HG03039 (cell line): ENCODE measurements at regions not wholly inside any gene's neighbourhood (a gene's known extent, or its start where the extent isn't known, plus 50 kb on each side); places are given as distances from the start of the nearest gene placed in this dataset.
"Not testable (repeated sequence)": the region's sequence is repeated elsewhere in the genome, so short reads cannot be mapped to it uniquely, and the experiment has no call there.

Experiments
- ATAC-seq: cut with Tn5 transposase; IDR thresholded peaks from one replicate; pipeline ENCODE4 v1.9.1; 2021; ENCODE audit warnings: mild to moderate bottlenecking, moderate library complexity; ENCODE audit not compliant: unreplicated experiment

DNA sequence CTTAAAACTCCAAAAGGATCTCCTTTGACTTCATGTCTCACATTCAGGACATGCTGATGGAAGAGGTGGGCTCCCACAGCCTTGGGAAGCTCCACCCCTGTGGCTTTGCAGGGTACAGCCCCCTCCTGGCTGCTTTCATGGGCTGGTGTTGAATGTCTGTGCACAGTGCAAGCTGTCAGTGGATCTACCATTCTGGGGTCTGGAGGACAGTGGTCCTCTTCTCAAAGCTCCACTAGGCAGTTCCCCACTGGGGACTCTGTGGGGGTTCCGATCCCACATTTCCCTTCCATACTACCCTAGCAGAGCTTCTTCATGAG is 150.2 kb upstream of the FBXL17 start:
- not testable (repeated sequence) for ATAC-seq

DNA sequence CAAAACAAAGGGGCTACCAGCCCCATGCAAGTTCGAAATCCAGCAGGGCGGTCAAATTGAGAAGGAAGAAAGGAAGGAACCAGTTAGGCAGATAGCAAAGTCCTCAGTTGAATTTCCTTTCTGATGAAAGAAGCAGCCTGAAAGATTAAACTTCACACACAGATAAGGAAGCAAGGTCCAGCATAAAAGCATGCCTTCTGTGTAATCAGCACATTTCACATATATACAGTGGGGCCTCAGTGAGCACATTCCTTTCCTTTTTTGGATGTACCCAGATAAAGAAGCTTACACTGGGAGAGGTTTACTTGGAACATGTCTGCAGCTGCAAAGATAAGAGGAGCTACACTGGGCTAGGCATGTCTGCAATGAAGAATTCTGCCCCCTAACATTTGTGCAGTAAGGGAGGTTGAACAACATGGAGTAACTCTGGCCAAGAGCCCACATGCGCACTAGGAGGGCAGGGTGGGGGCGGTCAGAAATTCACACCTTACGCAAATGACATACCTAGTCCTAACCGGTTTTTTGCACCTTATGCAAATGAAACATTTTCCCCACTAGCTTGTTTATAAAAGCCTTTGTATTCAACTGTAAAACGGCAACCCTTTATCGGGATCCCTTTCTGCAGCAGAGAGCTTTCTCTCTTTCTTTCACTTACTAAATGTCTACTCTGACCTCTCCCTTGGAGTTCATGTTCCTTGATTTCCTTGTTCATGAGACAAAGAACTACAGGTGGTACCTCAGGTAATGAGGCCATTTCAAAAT is 149.7 kb upstream of the FBXL17 start:
- no peak for ATAC-seq

DNA sequence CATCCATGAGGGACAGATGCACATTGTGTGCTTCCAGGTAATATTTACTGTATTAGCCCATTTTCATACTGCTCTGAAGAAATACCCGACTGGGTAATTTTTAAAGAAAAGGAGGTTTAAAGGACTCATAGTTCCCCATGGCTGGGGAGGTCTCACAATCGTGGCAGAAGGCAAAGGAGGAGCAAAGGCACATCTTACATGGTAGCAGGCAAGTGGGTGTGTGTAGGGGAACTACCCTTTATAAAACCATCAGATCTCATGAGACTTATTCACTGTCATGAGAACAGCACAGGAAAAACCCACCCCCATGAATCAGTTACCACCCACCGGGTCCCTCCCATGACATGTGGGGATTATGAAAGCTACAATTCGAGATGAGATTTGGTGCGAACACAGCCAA is 148.8 kb upstream of the FBXL17 start:
- ATAC-seq, result no peak

DNA sequence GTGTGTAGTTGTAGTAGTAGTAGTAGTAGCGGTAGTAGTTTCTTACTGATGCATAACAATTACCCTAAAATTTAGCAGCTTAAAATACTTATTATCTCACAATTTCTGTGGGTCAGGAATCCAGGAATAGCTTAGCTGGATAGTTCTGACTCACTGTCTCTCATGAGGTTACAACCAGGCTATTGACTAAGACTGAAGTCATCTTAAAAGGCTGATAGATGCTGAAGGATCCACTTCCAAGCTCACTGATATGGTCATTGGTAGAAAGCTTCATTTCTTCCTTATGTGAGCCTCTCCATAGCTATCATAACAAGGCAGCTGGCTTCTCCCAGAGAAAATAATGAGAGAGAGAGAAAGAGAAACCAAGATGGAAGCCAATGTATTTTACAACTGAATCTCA is 147.5 kb upstream of the FBXL17 start:
- ATAC-seq, result no peak

DNA sequence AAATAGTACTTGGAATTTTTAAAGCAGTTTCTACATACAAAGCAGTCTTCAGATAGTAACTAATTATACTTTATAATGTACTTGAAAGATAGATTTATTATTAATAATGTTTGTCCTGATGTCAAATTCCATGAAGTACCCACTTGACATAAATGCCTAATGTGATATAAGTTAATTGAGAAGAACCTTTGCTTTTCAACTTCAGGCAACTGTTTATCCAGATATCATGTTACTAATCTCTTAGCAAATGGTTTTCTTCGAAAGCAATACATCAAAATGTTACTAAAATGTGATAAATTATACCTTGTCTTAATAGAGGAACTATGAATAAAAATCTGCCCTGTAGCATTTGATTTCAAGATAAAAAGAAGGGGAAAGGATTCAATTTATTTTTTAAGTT is 146.8 kb upstream of the FBXL17 start:
- ATAC-seq, result no peak

DNA sequence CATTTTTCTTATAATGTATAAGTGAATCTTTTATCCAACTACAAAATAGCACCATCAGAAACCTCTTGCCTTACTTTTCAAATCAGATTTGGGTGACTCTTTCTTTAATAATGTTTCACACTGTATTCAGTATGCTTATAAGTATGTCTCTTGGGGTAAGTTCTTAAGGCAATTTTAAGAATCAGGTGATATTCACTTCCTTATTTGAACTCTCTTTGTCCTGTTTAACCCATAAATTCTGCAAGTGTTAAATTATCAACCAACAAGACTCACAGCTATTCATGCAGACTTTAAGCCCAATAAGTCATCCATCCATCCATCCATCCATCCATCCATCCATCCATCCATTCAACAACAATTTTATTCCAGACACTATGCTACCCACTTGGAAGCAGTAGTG is 142.7 kb upstream of the FBXL17 start:
- no peak for ATAC-seq

DNA sequence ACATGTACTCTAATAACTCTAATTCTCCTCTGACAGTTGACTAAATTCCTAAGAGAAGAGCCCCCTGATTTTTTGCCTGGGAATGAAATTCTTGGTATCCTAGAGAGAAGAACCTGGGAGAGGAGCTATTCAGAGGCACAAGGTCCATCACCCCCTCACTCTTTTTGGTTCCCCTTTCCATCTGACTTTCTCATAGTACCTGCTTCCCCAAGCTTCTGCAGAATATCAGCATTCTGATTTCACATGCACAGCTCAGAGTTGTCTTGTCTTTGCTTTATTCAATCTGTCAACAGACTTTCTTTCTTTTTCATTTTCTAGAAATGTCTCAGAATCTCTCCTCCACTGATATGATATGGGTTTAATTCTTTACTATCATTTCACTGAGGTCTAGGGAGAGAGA is 141.5 kb upstream of the FBXL17 start:
- peak; percentile 29 for ATAC-seq

DNA sequence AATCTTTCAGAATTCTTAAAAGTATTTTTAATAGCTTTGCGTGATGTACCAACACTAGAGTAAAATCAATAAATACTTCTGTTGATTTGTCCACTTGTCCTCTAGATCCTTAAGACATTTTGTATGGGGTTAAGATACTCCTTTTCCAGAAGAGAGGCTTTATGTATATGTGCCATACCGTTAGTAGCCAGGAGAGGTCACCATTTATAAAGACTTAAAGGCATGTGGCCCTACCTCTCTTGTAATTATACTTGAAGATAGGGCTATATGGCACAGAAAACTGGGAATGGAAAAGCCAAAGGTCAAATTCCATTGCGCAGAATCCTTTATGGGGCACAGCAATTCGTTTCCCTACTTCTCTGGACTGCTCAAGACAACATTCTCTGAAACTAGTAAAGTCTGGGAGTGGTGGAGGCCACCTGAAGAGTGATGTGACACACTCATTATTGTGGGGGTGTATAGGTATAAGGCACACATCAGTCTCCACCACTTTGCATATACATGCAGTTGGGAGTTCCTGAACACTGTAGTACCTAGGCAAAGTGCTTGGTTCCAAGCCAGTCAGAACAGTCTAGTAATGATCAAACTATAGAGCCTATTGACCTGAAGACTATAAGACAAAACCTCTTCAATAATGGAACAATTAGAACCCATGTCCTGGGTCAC is 140.1 kb upstream of the FBXL17 start:
- peak; percentile 42 for ATAC-seq

DNA sequence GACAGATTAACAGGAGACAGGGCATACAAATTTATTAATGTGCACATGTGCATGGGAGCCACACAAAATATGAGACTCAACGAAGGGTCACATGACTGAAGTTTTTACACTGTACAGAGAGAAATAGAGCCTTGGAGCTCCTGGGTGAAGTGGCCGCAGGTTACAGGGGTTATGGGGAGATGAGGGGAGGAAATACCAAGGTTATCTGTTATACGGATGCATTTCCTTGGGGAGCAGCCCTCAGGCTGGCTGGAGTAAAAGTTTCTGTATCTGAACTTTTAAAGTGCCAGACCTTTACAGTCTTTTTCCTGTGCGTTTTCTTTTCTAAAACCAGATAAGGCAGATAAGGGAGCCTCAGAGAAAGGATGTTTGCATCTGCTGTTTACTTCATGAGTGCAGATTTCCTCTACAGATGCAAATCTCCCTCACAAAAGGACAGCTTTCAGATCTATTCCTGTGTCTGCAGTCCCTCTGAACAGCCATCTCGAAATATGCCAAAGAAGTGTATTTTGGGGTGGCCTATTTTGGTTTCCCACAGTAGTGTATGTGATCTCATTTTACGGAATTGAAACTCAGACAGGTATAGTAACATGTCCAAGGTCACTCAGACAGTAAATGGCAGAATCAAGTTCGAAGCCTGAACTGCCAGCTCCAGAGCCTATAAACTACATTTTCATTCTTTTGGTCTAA is 139.3 kb upstream of the FBXL17 start:
- ATAC-seq, result peak; percentile 79

DNA sequence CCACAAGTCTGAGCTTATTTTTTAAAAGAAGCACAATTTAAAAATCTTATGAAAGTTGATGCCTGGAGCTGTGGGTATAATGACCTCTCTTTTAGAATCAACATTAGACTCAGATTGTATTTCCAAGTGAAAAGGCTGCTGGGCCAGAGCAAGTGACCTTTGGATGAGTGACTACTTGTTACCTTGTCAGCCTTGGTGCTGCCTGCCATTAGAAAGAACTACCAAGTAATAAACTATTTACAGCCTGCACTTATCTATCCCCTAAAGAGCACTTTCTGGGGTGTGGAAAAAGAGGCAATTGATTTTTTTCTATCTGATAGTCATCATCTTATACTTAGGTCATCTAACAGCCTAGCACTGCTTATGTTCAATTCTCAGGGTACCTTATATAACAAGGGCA is 134.9 kb upstream of the FBXL17 start:
- no peak for ATAC-seq

DNA sequence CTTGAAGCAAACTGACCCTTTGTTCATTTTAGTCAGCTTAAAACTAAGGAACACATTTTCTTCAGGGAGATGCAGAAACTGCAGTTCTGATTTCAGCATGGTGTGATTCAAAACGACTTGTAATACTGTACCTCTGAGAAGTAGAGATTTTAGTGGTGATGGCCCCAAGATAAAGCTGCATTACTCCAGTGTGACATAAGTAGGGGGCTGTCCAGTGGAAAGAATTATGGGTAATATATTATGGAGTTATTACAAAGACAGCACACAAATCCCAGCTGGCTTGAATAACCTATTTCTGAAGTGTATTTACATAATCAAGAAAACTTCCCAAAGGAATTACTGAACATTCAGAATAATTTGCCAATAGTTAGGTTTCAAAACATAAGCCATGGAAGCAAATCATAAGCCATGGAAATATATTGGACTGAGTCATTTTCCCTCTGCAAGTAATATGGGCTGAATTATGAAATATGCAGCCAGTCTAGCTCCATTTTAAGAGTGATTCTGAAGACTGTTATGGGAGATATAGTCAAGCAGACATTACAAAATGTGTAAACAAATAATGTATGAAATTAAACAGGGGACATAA is 133.7 kb upstream of the FBXL17 start:
- ATAC-seq, result no peak

DNA sequence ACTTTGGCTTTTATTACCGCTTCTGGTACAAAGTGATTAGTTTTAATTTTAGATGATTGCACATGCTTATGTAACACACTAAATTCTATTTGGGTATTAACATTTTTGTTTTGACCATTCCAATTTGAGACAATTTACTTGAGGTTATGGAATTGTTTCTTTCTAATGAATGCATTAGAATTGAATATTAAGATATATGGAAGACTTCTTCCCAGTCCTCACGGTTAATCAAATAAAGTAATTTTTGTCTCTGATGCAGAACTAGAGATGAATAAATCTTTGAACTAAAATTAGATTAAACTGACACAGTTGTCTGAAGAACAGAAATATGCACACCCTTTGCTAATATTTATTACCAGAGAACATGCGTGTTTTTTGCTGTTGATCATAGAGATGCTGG is 127.1 kb upstream of the FBXL17 start:
- no peak for ATAC-seq

DNA sequence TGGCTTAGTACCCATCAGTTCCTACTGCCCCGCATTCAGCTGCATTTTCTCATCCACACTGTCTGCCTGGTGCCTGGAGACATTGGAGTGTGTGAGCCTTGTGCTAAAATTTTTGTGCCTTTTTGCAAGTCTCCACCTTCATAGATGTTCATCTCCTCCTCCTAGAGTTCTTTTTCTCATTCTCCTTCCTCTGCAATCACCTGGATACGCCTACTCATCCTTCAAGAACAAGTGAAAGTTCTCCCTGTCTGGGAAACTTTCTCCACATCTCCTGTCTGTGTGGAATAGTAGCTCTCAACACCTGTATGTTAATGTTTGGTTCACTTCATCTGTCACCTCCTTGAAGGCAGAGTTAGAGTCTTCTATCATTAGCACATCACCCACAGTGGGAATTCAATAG is 125.7 kb upstream of the FBXL17 start:
- ATAC-seq, result no peak

DNA sequence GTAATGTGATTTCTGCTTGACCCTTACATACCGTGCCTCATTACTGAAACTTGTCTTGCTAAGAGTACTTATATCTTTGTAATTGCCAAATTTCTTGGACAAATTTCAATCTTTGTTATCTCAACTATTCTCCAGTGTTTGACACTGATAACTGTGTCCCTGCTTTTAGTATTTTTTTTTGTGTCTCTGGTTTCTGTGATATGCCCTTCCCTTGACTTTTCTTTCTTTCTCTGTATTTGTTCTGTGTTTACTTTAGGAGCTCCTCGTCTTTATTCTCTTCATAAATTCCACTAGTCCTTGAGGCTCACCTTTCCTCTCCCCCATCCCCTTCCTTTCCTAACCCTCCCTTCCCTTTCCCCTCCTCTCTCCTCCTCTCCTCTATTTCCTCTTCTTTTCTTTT is 123.7 kb upstream of the FBXL17 start:
- ATAC-seq, result no peak

DNA sequence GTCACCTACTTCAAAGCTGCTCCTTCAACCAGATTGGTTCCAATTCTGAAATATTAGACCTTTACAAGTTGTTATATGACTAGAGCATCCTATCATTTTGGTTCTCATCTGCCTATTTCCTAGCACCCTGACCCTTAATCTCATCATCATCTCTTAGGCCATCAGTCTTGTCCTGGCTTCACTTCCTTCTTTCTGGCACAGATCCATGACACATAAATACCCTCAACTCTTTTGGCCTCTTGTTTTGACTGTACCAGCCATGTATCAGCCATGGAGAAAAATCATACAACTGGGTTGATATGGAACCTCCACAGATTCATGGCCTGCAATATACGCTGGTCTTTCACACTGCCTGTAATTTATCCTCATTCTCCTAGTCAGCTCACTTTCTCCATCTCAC is 123.1 kb upstream of the FBXL17 start:
- ATAC-seq, result no peak

DNA sequence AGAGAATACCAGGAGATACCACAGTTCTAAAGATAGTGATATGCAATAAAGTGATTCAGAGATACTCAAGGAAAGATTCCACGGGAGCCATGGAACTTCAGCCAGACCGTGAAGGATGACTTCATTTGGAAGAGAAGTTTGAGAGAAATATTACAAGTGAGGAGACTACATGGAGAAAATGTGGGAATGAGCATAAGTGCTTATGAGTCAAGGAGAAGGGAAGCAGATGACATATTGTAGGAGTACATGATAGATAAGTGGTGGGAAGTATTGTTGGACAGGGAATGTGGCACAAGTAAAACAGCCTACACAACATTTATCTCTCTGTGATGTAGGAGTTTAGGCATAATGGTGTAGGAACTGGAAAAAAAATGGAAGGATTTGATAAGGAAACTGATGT is 122.1 kb upstream of the FBXL17 start:
- ATAC-seq, result no peak

DNA sequence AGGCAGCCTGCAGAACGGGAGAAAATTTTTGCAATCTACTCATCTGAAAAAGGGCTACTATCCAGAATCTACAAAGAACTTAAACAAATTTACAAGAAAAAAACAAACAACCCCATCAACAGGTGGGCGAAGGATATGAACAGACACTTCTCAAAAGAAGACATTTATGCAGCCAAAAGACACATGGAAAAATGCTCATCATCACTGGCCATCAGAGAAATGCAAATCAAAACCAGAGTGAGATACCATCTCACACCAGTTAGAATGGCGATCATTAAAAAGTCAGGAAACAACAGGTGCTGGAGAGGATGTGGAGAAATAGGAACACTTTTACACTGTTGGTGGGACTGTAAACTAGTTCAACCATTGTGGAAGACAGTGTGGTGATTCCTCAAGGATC is 113.7 kb upstream of the FBXL17 start:
- not testable (repeated sequence) for ATAC-seq

DNA sequence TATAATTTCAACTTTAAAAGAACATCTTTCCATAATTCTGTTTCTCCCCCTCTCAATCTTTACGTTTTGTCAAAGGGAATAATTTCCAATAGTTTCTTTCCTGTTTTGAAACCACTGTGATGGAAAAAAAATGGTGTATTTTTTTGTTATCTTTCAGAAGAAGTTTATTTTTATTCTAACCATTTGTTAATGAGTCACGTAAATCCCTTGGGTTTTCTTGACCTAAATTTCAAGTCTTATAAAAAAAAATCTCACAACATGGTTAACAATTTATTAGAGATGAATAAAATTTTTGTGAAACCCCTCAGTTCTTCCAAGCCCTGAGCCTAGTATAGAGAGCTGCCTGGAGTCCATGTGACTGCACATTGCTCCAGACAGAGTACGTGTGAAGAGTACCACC is 106.1 kb upstream of the FBXL17 start:
- no peak for ATAC-seq

DNA sequence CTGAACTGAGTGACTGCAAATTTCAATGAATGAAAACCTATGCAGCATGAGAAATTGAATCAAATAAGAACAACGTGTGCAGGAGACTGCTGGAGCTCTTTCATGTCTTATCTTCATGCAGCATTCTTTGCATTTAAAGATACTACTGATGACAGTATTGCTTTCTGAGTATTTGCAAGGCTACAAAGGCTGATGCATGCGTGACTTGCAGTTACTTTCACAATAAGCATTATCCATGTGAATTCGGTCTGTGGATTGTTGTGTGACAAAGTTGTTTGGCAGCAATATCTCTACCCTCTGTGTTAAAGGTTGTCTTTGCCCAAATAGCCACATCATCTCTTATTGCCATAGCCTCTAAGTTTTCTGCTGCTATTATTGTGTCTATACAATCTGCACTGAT is 102.1 kb upstream of the FBXL17 start:
- ATAC-seq, result no peak

DNA sequence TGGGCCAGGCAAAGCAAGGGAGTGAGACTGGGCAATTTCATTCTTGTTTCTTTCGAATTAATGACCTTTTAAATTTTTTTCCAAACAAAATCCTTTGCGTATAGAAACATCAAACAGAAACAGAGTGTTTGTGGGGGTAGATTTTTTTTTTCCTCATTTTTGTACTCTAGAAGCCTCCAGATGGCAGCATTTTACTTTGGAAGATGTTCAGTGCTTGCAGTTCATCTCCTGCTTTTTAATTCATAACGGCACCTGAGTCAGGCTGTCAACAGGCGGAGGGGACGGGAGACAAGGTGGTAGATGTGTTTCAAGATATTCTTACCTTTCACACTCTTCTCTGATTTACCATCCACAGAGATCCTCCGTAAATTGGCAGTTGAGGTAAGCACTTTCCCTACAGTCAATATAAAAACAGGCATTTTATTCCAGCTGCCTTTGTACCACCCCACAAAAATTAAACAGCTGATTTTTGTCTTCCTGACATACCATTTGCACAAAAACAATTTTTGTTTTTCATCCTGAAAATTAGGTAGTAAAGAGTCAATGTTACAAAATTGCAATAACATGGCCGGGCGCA is 99.5 kb upstream of the FBXL17 start:
- ATAC-seq, result no peak

DNA sequence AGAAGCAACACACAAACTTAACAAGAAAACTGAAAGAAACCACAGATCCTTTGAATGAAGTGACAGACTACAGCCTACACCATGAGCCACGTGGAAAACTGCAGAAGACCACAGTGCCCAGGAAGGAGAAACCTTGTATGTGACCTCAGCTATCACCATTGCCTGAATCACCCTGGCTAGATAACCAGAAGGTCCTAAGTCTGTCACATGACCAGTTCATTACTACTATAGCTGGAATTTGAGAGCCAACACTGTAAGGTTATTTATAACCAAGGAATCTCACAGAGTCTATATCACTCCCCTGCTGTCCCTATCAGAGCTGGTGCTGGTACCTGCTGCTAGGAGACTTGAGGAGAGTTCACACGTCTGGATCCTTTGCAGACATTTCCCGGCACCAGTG is 90.3 kb upstream of the FBXL17 start:
- ATAC-seq, result no peak

DNA sequence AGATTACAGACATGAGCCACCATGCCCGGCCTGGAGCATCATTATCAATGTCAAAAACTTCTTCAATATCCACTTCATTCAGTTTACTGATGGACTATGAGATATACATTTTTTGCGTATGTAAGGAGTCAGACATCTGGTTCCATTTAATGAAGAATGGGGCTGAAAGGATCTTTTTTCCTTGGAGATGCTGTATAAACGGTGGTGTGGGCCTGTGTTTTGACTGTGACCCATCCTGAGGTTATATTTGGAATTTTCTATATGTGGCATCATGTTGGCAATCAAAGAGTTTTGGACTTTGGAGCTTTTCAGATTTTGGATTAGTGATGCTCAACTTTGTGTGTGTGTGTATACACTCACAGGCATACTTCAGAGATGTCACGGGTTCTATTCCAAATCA is 85.7 kb upstream of the FBXL17 start:
- ATAC-seq, result no peak
